SW 1271 (cell line): ENCODE measurements at regions not wholly inside any gene's neighbourhood (a gene's known extent, or its start where the extent isn't known, plus 50 kb on each side); places are given as distances from the start of the nearest gene placed in this dataset.

Experiments used
- DNase-seq, 2 experiments: peaks; one replicate each; lab custom pipeline; 2025; lab: John Stamatoyannopoulos, UW

- DNase-seq, result no peak
These were observed 92.2 kb downstream of the TEX51 start for GRCh38 chr2:126990605-126991532.

DNA sequence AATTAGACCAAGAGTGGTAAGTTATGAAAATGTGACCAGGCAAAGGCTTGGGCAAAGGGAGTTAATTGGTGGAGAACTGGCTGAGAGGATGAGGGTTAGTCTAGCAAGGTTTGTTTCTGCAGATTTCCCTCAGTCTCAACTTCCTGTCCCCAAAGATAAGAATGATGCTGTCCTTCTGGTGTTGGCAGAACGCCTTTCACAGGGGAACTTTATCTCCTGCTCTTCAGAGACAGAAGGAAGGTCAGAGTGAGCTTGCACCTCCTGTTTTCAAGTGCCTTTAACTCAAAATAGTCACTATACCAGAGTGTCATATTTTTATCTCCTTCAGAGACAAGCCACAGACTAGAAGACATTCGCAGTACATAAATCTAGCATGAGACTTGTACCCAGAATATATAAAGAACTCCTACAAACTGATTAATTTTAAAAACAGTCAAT is 95.7 kb downstream of the TEX51 start:
- no peak for DNase-seq

DNA sequence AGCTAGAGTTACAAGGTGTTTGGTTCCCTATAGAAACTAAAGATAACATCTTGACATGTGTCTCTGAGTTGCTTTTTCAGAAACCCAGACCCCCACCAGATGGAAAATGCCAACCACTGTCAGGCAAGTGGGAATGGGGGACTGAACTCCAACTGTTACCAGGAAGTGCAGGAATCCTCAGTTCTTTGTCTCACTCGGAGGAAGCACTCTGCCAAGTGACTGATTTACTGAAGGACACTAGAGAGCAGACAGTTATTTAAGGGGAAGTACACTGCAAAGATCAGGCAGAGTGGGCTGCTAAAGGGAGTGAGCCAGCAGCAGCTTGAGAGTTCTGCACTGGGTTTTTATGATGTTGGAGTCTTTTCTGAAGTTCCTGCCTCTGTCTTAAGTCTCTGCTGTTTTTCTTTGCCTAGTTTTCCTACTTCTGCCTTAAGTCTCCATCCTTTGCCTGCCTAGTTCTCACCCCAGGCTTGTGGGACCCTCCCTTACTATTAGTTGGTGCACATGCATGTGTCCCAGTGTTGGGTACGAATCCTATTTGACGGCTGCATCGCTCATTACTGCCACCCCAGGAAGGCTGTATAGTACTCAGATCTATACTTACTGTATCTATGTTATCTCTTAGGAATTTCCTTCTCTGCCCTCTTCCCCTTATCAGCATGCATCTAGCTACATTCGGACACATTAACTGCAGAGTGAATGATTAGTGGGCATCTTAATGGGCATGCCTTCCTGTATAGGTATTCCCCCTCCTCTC is 97.1 kb downstream of the TEX51 start:
- DNase-seq, result no peak

DNA sequence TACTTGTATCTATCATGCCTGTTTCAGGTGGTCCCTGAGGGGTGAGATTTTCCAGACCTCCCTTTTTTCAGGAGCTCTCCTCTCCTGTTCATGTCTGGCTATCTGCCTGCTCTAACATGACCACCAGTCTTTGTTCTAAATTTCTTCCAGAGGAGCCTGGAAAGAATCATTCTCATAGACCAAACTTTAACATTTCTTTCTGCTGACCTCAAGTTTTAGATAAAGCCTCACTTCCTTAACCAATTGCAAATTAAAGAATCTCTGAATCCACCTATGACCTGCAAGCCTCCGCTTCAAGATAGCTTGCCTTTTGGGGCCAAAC is 97.6 kb downstream of the TEX51 start:
- no peak for DNase-seq
